ENCODE measurements at regions not wholly inside any gene's neighbourhood (a gene's known extent, or its start where the extent isn't known, plus 50 kb on each side); places are given as distances from the start of the nearest gene placed in this dataset.

DNA sequence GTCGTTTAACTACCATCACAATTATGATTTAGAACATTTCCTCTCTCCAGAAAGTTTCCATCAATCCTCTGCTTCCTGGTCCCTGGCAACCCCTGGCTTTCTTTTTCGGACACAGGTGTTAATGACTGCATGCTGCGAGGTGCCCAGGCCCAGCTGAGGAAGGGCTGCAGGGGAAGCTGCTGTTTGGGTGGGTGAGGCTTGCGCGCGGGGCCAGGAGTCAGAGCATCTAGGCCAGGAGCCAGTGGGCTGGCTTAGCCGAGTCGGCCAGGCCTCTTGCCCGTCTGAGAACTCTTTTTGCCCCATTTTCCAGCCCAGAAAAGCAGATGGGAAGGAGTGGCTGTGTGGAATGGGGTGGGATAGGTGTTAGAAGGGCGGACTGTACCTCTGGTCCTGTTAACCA lies 51.5 kb downstream of the NAV1 start:
- TF ChIP-seq SP1 (IDR thresholded peaks at IDR 0.05) (no peak), GABPA (IDR thresholded peaks at IDR 0.05 in 1 of 2, conservative IDR thresholded peaks at IDR 0.05 in 1 of 2) (no peak), FOXA1 (IDR thresholded peaks at IDR 0.05) (no peak), MAX (IDR thresholded peaks at IDR 0.05) (no peak), JUND (IDR thresholded peaks at IDR 0.05) (no peak), TAF1 (conservative IDR thresholded peaks at IDR 0.05) (no peak), YY1 (IDR thresholded peaks at IDR 0.05) (no peak)
- TF ChIP-seq, protein P1, sequence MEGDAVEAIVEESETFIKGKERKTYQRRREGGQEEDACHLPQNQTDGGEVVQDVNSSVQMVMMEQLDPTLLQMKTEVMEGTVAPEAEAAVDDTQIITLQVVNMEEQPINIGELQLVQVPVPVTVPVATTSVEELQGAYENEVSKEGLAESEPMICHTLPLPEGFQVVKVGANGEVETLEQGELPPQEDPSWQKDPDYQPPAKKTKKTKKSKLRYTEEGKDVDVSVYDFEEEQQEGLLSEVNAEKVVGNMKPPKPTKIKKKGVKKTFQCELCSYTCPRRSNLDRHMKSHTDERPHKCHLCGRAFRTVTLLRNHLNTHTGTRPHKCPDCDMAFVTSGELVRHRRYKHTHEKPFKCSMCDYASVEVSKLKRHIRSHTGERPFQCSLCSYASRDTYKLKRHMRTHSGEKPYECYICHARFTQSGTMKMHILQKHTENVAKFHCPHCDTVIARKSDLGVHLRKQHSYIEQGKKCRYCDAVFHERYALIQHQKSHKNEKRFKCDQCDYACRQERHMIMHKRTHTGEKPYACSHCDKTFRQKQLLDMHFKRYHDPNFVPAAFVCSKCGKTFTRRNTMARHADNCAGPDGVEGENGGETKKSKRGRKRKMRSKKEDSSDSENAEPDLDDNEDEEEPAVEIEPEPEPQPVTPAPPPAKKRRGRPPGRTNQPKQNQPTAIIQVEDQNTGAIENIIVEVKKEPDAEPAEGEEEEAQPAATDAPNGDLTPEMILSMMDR (IDR thresholded peaks at IDR 0.05; ENCODE audit: low read depth, low read length, missing input control) = no peak
- TF ChIP-seq, protein P2, sequence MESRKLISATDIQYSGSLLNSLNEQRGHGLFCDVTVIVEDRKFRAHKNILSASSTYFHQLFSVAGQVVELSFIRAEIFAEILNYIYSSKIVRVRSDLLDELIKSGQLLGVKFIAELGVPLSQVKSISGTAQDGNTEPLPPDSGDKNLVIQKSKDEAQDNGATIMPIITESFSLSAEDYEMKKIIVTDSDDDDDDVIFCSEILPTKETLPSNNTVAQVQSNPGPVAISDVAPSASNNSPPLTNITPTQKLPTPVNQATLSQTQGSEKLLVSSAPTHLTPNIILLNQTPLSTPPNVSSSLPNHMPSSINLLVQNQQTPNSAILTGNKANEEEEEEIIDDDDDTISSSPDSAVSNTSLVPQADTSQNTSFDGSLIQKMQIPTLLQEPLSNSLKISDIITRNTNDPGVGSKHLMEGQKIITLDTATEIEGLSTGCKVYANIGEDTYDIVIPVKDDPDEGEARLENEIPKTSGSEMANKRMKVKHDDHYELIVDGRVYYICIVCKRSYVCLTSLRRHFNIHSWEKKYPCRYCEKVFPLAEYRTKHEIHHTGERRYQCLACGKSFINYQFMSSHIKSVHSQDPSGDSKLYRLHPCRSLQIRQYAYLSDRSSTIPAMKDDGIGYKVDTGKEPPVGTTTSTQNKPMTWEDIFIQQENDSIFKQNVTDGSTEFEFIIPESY (IDR thresholded peaks at IDR 0.05) = no peak

Data from liver (tissue), 3 donors.